ENCODE measurements at regions not wholly inside any gene's neighbourhood (a gene's known extent, or its start where the extent isn't known, plus 50 kb on each side); places are given as distances from the start of the nearest gene placed in this dataset.
"Not testable (repeated sequence)": the region's sequence is repeated elsewhere in the genome, so short reads cannot be mapped to it uniquely, and the experiment has no call there.

DNA sequence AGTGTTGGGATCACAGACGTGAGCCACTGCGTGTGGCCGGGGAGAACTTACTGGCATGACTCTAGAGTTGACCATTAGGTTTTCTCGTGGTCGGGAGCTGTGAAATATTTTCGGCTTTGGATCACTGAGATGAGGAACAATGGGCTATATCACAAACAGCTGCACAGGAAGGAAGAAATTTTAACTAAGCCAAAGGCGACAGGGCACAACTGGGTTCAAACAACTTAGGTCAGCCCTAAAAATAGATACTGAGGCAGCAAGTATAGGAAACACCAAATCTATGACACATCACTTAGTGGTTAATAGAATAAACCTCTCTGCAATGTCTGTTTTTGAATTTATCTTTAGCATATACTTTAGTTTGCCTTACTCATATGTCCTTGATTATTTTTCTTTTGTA, 162.9 kb downstream of the LRIG3 start (continued):
- TF ChIP-seq, protein P1, sequence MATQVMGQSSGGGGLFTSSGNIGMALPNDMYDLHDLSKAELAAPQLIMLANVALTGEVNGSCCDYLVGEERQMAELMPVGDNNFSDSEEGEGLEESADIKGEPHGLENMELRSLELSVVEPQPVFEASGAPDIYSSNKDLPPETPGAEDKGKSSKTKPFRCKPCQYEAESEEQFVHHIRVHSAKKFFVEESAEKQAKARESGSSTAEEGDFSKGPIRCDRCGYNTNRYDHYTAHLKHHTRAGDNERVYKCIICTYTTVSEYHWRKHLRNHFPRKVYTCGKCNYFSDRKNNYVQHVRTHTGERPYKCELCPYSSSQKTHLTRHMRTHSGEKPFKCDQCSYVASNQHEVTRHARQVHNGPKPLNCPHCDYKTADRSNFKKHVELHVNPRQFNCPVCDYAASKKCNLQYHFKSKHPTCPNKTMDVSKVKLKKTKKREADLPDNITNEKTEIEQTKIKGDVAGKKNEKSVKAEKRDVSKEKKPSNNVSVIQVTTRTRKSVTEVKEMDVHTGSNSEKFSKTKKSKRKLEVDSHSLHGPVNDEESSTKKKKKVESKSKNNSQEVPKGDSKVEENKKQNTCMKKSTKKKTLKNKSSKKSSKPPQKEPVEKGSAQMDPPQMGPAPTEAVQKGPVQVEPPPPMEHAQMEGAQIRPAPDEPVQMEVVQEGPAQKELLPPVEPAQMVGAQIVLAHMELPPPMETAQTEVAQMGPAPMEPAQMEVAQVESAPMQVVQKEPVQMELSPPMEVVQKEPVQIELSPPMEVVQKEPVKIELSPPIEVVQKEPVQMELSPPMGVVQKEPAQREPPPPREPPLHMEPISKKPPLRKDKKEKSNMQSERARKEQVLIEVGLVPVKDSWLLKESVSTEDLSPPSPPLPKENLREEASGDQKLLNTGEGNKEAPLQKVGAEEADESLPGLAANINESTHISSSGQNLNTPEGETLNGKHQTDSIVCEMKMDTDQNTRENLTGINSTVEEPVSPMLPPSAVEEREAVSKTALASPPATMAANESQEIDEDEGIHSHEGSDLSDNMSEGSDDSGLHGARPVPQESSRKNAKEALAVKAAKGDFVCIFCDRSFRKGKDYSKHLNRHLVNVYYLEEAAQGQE (IDR thresholded peaks at IDR 0.05; ENCODE audit: low read depth), result no peak
- no peak for TF ChIP-seq CEBPB (IDR thresholded peaks at IDR 0.05; ENCODE audit: low read depth)

DNA sequence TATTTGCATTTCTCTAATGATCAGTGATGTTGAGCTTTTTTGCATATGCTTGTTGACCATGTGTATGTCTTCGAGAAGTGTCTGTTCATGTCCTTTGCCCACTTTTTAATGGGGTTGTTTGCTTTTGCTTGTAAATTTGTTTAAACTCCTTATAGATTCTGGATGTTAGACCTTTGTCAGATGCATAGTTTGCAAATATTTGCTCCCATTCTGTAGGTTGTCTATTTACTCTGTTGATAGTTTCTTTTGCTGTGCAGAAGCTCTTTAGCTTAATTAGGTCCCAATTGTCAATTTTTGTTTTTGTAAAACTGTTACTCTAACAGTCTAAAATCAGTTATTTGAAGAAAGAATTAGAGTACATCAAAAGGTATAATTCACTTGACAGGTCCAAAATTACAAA, 160.6 kb downstream of the LRIG3 start:
- DNase-seq (ENCODE audit: low read depth, low spot score); CTCF ChIA-PET; H3K36me3 ChIP-seq (ENCODE audit: control insufficient read depth in 1 of 2, insufficient read depth in 2 of 2, low read length in 2 of 2); POLR2A ChIA-PET; H3K9me2 ChIP-seq (ENCODE audit: insufficient read depth); H3K9me3 ChIP-seq (ENCODE audit: control insufficient read depth in 1 of 2, insufficient read depth in 1 of 2, low read depth in 1 of 2, low read length in 2 of 2); H3K4me1 ChIP-seq (ENCODE audit: control insufficient read depth in 1 of 2, insufficient read depth in 2 of 2, low read length in 2 of 2); BruUV-seq (replicated peaks); ATAC-seq; H2AFZ ChIP-seq (ENCODE audit: low read depth, low read length, poor library complexity, severe bottlenecking); H3K79me2 ChIP-seq (ENCODE audit: insufficient read depth, low read length); RAD21 ChIA-PET (ENCODE audit: low non-redundant PET in 1 of 2, low total read pairs in 2 of 2, uncharacterized antibody in 2 of 2, unreplicated experiment in 2 of 2); H3K4me3 ChIP-seq (replicated peaks in 1 of 2; ENCODE audit: low read depth in 1 of 2, low read length in 2 of 2); H3K4me2 ChIP-seq (ENCODE audit: low read length); H3K27me3 ChIP-seq (ENCODE audit: insufficient read depth, low read length); H4K20me1 ChIP-seq (ENCODE audit: insufficient read depth); H3K9ac ChIP-seq (ENCODE audit: low read length); H3K27ac ChIP-seq (ENCODE audit: low read depth, low read length): not testable (repeated sequence)
- intact Hi-C loops (cut with micrococcal nuclease), result loop anchor here (5.0 kb wide), 1 partner anchor 112 kb away; no protein-coding TSS in a partner anchor

DNA sequence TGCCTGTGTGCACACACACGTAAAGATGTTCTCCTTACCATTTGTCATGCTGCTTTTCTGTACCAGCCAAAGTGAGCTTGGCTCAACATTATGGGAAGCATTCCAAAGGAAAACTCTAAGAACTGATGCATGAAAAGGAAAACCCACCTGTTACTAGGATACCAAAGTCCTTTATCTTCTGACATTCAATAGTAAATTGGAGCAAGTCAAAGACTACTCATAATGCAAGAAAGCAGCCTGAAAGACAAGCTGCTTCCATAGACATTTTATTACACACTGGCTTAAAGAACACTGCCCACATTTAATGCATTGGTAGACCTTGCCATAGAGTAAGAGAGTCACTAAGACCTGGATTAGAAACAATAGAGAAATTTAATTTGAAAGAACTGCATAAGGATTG, 159.0 kb downstream of the LRIG3 start:
- intact Hi-C loops (cut with micrococcal nuclease), result loop anchor here (5.0 kb wide), 1 partner anchor 114 kb away; no protein-coding TSS in a partner anchor
- Histone ChIP-seq H3K79me2 (ENCODE audit: insufficient read depth, low read length) (no peaks in the 10 kb centered on the region), H3K9me2 (ENCODE audit: insufficient read depth) (no peaks in the 10 kb centered on the region), H3K9me3 (ENCODE audit: control insufficient read depth in 1 of 2, insufficient read depth in 1 of 2, low read depth in 1 of 2, low read length in 2 of 2) (no peaks in the 10 kb centered on the region), H3K9ac (ENCODE audit: low read length) (no peak overlapping the region), H3K27ac (ENCODE audit: low read depth, low read length) (no peak overlapping the region), H3K27me3 (ENCODE audit: insufficient read depth, low read length) (no peaks in the 10 kb centered on the region), H3K4me1 (ENCODE audit: control insufficient read depth in 1 of 2, insufficient read depth in 2 of 2, low read length in 2 of 2) (no peaks in the 10 kb centered on the region), H2AFZ (ENCODE audit: low read depth, low read length, poor library complexity, severe bottlenecking) (no peak overlapping the region), H3K36me3 (ENCODE audit: control insufficient read depth in 1 of 2, insufficient read depth in 2 of 2, low read length in 2 of 2) (no peaks in the 10 kb centered on the region), H4K20me1 (ENCODE audit: insufficient read depth) (no peaks in the 10 kb centered on the region), H3K4me2 (ENCODE audit: low read length) (no peak overlapping the region), H3K4me3 (replicated peaks in 1 of 2; ENCODE audit: low read depth in 1 of 2, low read length in 2 of 2) (no peak overlapping the region)
- no peak for TF ChIP-seq EGR1 (IDR thresholded peaks at IDR 0.05; ENCODE audit: low read depth)
- no peak for ATAC-seq
- no TSS peak for BruUV-seq (replicated peaks)
- RAD21 ChIA-PET (ENCODE audit: low non-redundant PET in 1 of 2, low total read pairs in 2 of 2, uncharacterized antibody in 2 of 2, unreplicated experiment in 2 of 2), result no interaction called here
- no peak for DNase-seq (ENCODE audit: low read depth, low spot score)
- CTCF ChIA-PET, result no interaction called here
- POLR2A ChIA-PET, result no interaction called here
